HepG2 (cell line): ENCODE measurements at regions not wholly inside any gene's neighbourhood (a gene's known extent, or its start where the extent isn't known, plus 50 kb on each side); places are given as distances from the start of the nearest gene placed in this dataset.

Experiments used
- ATAC-seq: fragments of 200-7000 bp; cut with Tn5 transposase; 3 replicates; pipeline ENCODE4 v1.9.1; 2020; ENCODE audit warnings: mild to moderate bottlenecking, moderate library complexity
- BruUV-seq: library from RNA; stranded (reverse); fragments of 400-500 nt; replicated peaks from 2 replicates; lab custom pipeline; 2021; lab: Mats Ljungman, UMichigan
- CTCF ChIA-PET: fragments of 300-600 bp; formaldehyde crosslinking; extraction: SDS; loops from one replicate; lab custom pipeline; 2021; ENCODE audit warnings: low total read pairs, inconsistent platforms, low intra/inter-chr PET ratio; lab: Yijun Ruan, JAX
- POLR2A ChIA-PET: fragments of 350-600 bp; sonication (Branson Sonifier 250); formaldehyde crosslinking; loops from one replicate; lab custom pipeline; 2020; ENCODE audit warnings: antibody characterized with exemption, inconsistent platforms; lab: Yijun Ruan, JAX
- DNase-seq: peaks from one replicate; pipeline ENCODE4 v3.0.0-alpha.2; 2015; ENCODE audit warnings: low spot score
- FAIRE-seq: peaks from 3 replicates; lab custom pipeline; 2011; peaks lifted over from hg19 to GRCh38; lab: Jason Lieb, UNC
- H2AFZ ChIP-seq: one replicate; pipeline ENCODE4 v1.6.1; 2011; ENCODE audit warnings: low read length, inconsistent platforms
- H3K27ac ChIP-seq: fragments of 300-600 bp; 3 replicates; pipeline ENCODE4 v1.8.0; 2011; ENCODE audit warnings: mixed run types, mild to moderate bottlenecking, mixed read lengths, low read length, inconsistent platforms; ENCODE audit not compliant: insufficient read depth; ENCODE audit errors: extremely low read length
- H3K27me3 ChIP-seq, 2 experiments: fragments of 200-600 bp in 1 of 2; 2 replicates in 1 of 2; 3 replicates in 1 of 2; pipeline versions ENCODE4 v1.6.0 to v1.8.0; 2011; ENCODE audit warnings: low read length in 2 of 2, mild to moderate bottlenecking in 2 of 2, moderate library complexity in 2 of 2, inconsistent platforms in 1 of 2; ENCODE audit not compliant: insufficient read depth in 2 of 2, control insufficient read depth in 1 of 2
- H3K36me3 ChIP-seq, 2 experiments: fragments of 200-600 bp in 1 of 2; replicated peaks in 1 of 2; 2 replicates in 1 of 2; 3 replicates in 1 of 2; pipeline versions ENCODE4 v1.5.1 to v1.8.0; 2011; ENCODE audit warnings: low read length in 2 of 2, inconsistent platforms in 1 of 2; ENCODE audit not compliant: insufficient read depth in 2 of 2, control insufficient read depth in 1 of 2
- H3K4me1 ChIP-seq: 2 replicates; pipeline ENCODE4 v1.5.1; 2012; ENCODE audit warnings: low read length, inconsistent platforms; ENCODE audit not compliant: insufficient read depth
- H3K4me2 ChIP-seq: 2 replicates; pipeline ENCODE4 v1.6.0; 2011; ENCODE audit warnings: low read depth, low read length, inconsistent platforms
- H3K4me3 ChIP-seq, 3 experiments: fragments of 200-600 bp in 1 of 3; sonication (generic), shearing (Covaris generic) in 1 of 3; replicated peaks in 1 of 3; 2 replicates each; pipeline ENCODE4 v1.5.1; 2011 to 2016; ENCODE audit warnings: low read length in 3 of 3, inconsistent platforms in 2 of 3, low read depth in 2 of 3, mild to moderate bottlenecking in 2 of 3, control low read depth in 1 of 3, mixed read lengths in 1 of 3; ENCODE audit not compliant: insufficient read depth in 1 of 3
- H3K79me2 ChIP-seq: one replicate; pipeline ENCODE4 v1.6.1; 2011; ENCODE audit warnings: low read length, inconsistent platforms; ENCODE audit not compliant: insufficient read depth
- H3K9ac ChIP-seq: 2 replicates; pipeline ENCODE4 v1.6.0; 2011; ENCODE audit warnings: mild to moderate bottlenecking, low read depth, low read length, inconsistent platforms; ENCODE audit not compliant: insufficient read depth
- H3K9me3 ChIP-seq: 2 replicates; pipeline ENCODE4 v1.5.1; 2012; ENCODE audit warnings: mild to moderate bottlenecking, low read length
- H4K20me1 ChIP-seq: 2 replicates; pipeline ENCODE4 v1.6.0; 2011; ENCODE audit warnings: inconsistent platforms, mild to moderate bottlenecking, low read length, moderate library complexity; ENCODE audit not compliant: insufficient read depth
- GLI4 ChIP-seq: sonication (generic); formaldehyde crosslinking; IDR thresholded peaks from 2 replicates; pipeline ENCODE4 v1.5.1; 2020; ENCODE audit warnings: missing genetic modification reagents, mild to moderate bottlenecking, moderate library complexity, borderline replicate concordance
- HNRNPLL ChIP-seq: fragments of 200-400 bp; formaldehyde crosslinking; IDR thresholded peaks from 2 replicates; pipeline ENCODE4 v1.6.1; 2017; ENCODE audit warnings: mild to moderate bottlenecking, low read depth, low read length; ENCODE audit not compliant: poor library complexity, severe bottlenecking
- HOXA3 ChIP-seq: sonication (generic); formaldehyde crosslinking; IDR thresholded peaks from 2 replicates; pipeline ENCODE4 v1.5.0; 2020; ENCODE audit warnings: missing genetic modification reagents
- NAIF1 ChIP-seq: sonication (generic); formaldehyde crosslinking; IDR thresholded peaks from 2 replicates; pipeline ENCODE4 v1.5.0; 2020; ENCODE audit warnings: mild to moderate bottlenecking, missing genetic modification reagents, borderline replicate concordance
- NR2F1 ChIP-seq, 2 experiments: fragments of 450-650 bp in 1 of 2; formaldehyde crosslinking in 1 of 2; IDR thresholded peaks; 2 replicates each; pipeline versions ENCODE4 v1.5.0 to v1.6.1; 2016 to 2020; ENCODE audit warnings: mild to moderate bottlenecking in 1 of 2, missing compliant biosample characterization in 1 of 2, missing genetic modification reagents in 1 of 2, moderate library complexity in 1 of 2
- ZFYVE20 ChIP-seq: sonication (generic); formaldehyde crosslinking; IDR thresholded peaks from 2 replicates; pipeline ENCODE4 v1.8.0; 2023; ENCODE audit warnings: low read depth, mild to moderate bottlenecking, moderate library complexity, missing genetic modification reagents, borderline replicate concordance
- ZMYM2 ChIP-seq: sonication (generic); formaldehyde crosslinking; IDR thresholded peaks from 2 replicates; pipeline ENCODE4 v1.8.0; 2022; ENCODE audit warnings: mild to moderate bottlenecking, missing genetic modification reagents
- ZNF326 ChIP-seq: sonication (generic); formaldehyde crosslinking; IDR thresholded peaks from 2 replicates; pipeline ENCODE4 v1.4.0; 2020; ENCODE audit warnings: missing genetic modification reagents, borderline replicate concordance
- ZNF737 ChIP-seq: sonication (generic); formaldehyde crosslinking; IDR thresholded peaks from 2 replicates; pipeline ENCODE4 v1.5.0; 2020; ENCODE audit warnings: missing genetic modification reagents, mild to moderate bottlenecking, borderline replicate concordance
- WGBS: methylation state at CpG from one replicate; pipeline ENCODE4 v1.1.6; 2017; ENCODE audit warnings: low lambda C conversion rate; 5-methylcytosine and 5-hydroxymethylcytosine counted together
- in situ Hi-C: cut with HindIII; loops from 2 replicates; pipeline ENCODE4 v1.10.0; 2017; ENCODE audit warnings: low pct_unique_long_range_greater_than_20kb; ENCODE audit not compliant: extremely low pct_ligation_motif_present
- intact Hi-C: fragments of 100-400 bp; cut with micrococcal nuclease; formaldehyde crosslinking; loops from one replicate; pipeline ENCODE4 v1.10.0; 2022; ENCODE audit not compliant: unreplicated experiment
- TF ChIP-seq, protein P1 (sequence below): sonication (generic); formaldehyde crosslinking; IDR thresholded peaks from 2 replicates; pipeline ENCODE4 v1.5.1; 2020; ENCODE audit warnings: missing genetic modification reagents, mild to moderate bottlenecking, borderline replicate concordance

DNA sequence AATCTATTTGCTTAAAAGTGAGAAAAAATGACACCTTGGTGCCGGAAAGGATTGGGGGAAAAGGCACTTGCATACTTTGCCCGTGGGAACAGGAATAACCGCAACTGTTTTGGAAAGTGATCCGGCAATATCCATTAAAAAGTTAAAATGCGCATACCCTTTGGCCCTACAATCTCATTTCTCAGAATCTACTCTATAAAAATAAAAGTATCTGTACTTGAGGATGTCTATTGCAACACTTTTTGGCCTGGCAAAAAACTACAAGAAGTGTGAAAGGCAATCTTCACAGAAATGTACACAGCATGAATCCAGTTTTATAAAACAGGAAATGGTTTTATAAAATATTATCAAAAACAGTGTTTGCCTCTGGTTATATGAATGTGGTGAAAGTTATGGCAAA lies 58.3 kb upstream of the NFIL3 start:
- no TSS peak for BruUV-seq
- ATAC-seq (no peak), FAIRE-seq (no peak)
- Histone ChIP-seq H3K27ac (no peak overlapping the region), H3K4me3 (no peak overlapping the region), H3K27me3 (peaks cover 0 to 30% of the 10 kb centered on the region in 2 experiments; a peak in 4 of 5 replicates), H3K4me1 (no peaks in the 10 kb centered on the region), H3K79me2 (no peaks in the 10 kb centered on the region), H2AFZ (no peak overlapping the region)
- in situ Hi-C loops = no loop called here
- ChIA-PET CTCF (no interaction called here), POLR2A (no interaction called here)
- no peak for TF ChIP-seq HNRNPLL
- TF ChIP-seq HOXA3 (CRISPR knock-in tag) = no peak
- no peak for TF ChIP-seq ZMYM2 (CRISPR knock-in tag)
- TF ChIP-seq NAIF1 = no peak
- TF ChIP-seq, all 625 proteins: peak for 0
- DNase-seq = no peak
- Histone ChIP-seq H3K9me3 (no peaks in the 10 kb centered on the region), H3K36me3 (no peaks in the 10 kb centered on the region), H3K4me2 (no peak overlapping the region), H4K20me1 (no peaks in the 10 kb centered on the region), H3K9ac (no peak overlapping the region)
- WGBS = 42% methylated on average over 5 of the region's 5 CpGs
- intact Hi-C loops = no loop called here

DNA sequence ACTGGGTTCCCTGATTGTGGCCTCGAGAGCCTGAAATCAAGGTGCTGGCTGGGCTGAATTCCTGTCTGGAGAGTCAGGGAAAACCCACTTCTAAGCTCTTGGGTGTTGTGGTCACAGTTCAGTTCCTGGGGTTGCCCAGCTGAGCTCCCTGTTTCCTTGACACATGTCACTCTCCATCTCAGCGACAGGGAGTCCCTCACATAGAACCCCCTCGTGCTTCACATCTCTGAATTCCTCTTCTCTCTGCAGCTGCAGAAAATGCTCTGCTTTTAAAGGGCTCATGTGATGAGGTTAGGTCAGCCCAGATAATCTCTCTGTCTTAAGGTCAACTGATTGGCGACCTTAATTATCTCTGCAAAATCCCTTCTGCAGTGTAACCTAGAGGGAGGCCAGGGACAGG lies 53.5 kb upstream of the NFIL3 start:
- ATAC-seq (no peak), DNase-seq (no peak), FAIRE-seq (no peak)
- in situ Hi-C loops (no loop called here), intact Hi-C loops (no loop called here)
- Histone ChIP-seq H3K9me3 (peaks cover 6% of the 10 kb centered on the region), H3K4me1 (no peaks in the 10 kb centered on the region), H3K4me2 (no peak overlapping the region), H4K20me1 (no peaks in the 10 kb centered on the region), H2AFZ (no peak overlapping the region), H3K4me3 (no peak overlapping the region), H3K36me3 (no peaks in the 10 kb centered on the region), H3K79me2 (no peaks in the 10 kb centered on the region), H3K27me3 (peaks cover 0 to 15% of the 10 kb centered on the region in 2 experiments; a peak in 4 of 5 replicates), H3K27ac (no peak overlapping the region), H3K9ac (no peak overlapping the region)
- TF ChIP-seq ZFYVE20 (CRISPR knock-in tag) (no peak), NR2F1 (CRISPR knock-in tag; IDR thresholded peaks at IDR 0.05) (no peak), ZNF326 (CRISPR knock-in tag) (no peak), GLI4 (CRISPR knock-in tag) (no peak), ZNF737 (CRISPR knock-in tag) (no peak)
- TF ChIP-seq, protein P1, sequence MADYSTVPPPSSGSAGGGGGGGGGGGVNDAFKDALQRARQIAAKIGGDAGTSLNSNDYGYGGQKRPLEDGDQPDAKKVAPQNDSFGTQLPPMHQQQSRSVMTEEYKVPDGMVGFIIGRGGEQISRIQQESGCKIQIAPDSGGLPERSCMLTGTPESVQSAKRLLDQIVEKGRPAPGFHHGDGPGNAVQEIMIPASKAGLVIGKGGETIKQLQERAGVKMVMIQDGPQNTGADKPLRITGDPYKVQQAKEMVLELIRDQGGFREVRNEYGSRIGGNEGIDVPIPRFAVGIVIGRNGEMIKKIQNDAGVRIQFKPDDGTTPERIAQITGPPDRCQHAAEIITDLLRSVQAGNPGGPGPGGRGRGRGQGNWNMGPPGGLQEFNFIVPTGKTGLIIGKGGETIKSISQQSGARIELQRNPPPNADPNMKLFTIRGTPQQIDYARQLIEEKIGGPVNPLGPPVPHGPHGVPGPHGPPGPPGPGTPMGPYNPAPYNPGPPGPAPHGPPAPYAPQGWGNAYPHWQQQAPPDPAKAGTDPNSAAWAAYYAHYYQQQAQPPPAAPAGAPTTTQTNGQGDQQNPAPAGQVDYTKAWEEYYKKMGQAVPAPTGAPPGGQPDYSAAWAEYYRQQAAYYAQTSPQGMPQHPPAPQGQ (CRISPR knock-in tag) = no peak
- POLR2A ChIA-PET = no interaction called here
- BruUV-seq = no TSS peak
- WGBS = 9% methylated on average over 4 of the region's 4 CpGs
- CTCF ChIA-PET = no interaction called here
